Right atrium auricular region (tissue), 2 donors: ENCODE measurements at regions not wholly inside any gene's neighbourhood (a gene's known extent, or its start where the extent isn't known, plus 50 kb on each side); places are given as distances from the start of the nearest gene placed in this dataset.
"Not testable (repeated sequence)": the region's sequence is repeated elsewhere in the genome, so short reads cannot be mapped to it uniquely, and the experiment has no call there.

Experiments
- DNase-seq: peaks from one replicate; pipeline ENCODE4 v3.0.0-alpha.2; 2019; ENCODE audit warnings: low spot score
- H3K27ac ChIP-seq, 2 donors: fragments of 200-600 bp; sonication (generic); 1 replicate in 1 of 2; 2 replicates in 1 of 2; pipeline ENCODE4 v1.5.1; 2016 to 2019
- H3K27me3 ChIP-seq, 2 donors: fragments of 200-600 bp; sonication (generic); one replicate each; pipeline versions ENCODE4 v1.5.1 to v1.6.0; 2017 to 2019
- H3K36me3 ChIP-seq: fragments of 200-600 bp; sonication (generic); one replicate; pipeline ENCODE4 v1.5.1; 2016
- H3K4me1 ChIP-seq, 2 donors: fragments of 200-600 bp; sonication (generic); one replicate each; pipeline versions ENCODE4 v1.5.1 to v1.6.0; 2017 to 2019
- H3K4me3 ChIP-seq, 2 donors: fragments of 200-600 bp; sonication (generic); 1 replicate in 1 of 2; 2 replicates in 1 of 2; pipeline ENCODE4 v1.5.1; 2017 to 2019; ENCODE audit warnings: mild to moderate bottlenecking in 1 of 2, moderate library complexity in 1 of 2
- H3K9me3 ChIP-seq, 2 donors: fragments of 200-600 bp; sonication (generic); one replicate each; pipeline ENCODE4 v1.5.1; 2019
- TF ChIP-seq, protein P1 (sequence below), 2 donors: fragments of 200-600 bp; sonication (generic); IDR thresholded peaks; one replicate each; pipeline ENCODE4 v1.5.1; 2019; ENCODE audit warnings: antibody characterized with exemption in 2 of 2

DNA sequence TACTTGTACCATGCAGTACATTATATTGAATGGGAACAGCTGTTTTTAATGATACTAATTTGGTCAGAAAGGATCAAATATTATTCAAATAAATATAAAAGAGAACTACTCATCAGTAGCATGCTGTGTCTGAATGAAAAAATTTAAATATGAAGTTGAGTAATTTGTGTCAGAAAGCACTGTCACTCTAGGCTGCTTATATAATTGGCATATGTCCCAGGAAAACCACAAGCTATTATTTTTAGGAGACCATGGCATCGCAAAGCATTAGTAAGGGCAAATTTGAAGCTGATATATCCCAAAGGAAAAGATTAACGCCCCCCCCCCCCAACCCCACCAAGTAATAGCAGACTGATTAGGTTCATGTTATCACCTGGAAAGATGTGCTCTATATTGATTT is 388.5 kb upstream of the SPANXN4 start:
- Histone ChIP-seq H3K36me3 (no peaks in the 10 kb centered on the region), H3K9me3 (no peaks in the 10 kb centered on the region), H3K27me3 (no peaks in the 10 kb centered on the region), H3K4me3 (no peak overlapping the region), H3K27ac (no peak overlapping the region), H3K4me1 (no peaks in the 10 kb centered on the region)
- DNase-seq: no peak
- TF ChIP-seq, protein P1, sequence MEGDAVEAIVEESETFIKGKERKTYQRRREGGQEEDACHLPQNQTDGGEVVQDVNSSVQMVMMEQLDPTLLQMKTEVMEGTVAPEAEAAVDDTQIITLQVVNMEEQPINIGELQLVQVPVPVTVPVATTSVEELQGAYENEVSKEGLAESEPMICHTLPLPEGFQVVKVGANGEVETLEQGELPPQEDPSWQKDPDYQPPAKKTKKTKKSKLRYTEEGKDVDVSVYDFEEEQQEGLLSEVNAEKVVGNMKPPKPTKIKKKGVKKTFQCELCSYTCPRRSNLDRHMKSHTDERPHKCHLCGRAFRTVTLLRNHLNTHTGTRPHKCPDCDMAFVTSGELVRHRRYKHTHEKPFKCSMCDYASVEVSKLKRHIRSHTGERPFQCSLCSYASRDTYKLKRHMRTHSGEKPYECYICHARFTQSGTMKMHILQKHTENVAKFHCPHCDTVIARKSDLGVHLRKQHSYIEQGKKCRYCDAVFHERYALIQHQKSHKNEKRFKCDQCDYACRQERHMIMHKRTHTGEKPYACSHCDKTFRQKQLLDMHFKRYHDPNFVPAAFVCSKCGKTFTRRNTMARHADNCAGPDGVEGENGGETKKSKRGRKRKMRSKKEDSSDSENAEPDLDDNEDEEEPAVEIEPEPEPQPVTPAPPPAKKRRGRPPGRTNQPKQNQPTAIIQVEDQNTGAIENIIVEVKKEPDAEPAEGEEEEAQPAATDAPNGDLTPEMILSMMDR (IDR thresholded peaks at IDR 0.05): no peak

GRCh38 chrX:142616636-142617035 is 409.1 kb upstream of the SPANXN4 start:
- TF ChIP-seq, protein P1 (IDR thresholded peaks at IDR 0.05): no peak
- Histone ChIP-seq H3K4me3 (no peak overlapping the region), H3K27me3 (no peaks in the 10 kb centered on the region), H3K9me3 (no peaks in the 10 kb centered on the region), H3K36me3 (no peaks in the 10 kb centered on the region), H3K4me1 (no peaks in the 10 kb centered on the region), H3K27ac (no peak overlapping the region)
- DNase-seq: no peak

DNA sequence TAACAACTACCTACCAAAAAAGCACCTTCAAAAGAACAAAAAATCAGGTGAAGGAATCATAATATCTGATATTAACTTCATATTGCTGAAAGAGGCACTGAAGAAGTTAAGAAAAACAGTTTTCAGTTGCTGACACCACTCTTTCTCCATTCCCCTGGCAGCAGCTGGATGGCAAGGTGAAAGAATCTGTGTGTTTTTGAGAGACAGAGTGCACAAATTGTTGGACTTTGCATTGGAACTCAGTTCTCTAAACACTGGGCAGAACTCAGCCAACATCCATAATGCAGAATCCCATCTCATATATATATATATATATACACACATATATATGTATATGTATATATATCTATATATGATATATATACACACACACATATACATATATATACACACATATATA is 408.3 kb upstream of the MAGEC2 start:
- Histone ChIP-seq H3K4me1 (no peaks in the 10 kb centered on the region), H3K9me3 (no peaks in the 10 kb centered on the region), H3K27ac (no peak overlapping the region), H3K36me3 (no peaks in the 10 kb centered on the region), H3K4me3 (no peak overlapping the region), H3K27me3 (no peaks in the 10 kb centered on the region)
- no peak for DNase-seq
- TF ChIP-seq, protein P1 (IDR thresholded peaks at IDR 0.05): no peak

DNA sequence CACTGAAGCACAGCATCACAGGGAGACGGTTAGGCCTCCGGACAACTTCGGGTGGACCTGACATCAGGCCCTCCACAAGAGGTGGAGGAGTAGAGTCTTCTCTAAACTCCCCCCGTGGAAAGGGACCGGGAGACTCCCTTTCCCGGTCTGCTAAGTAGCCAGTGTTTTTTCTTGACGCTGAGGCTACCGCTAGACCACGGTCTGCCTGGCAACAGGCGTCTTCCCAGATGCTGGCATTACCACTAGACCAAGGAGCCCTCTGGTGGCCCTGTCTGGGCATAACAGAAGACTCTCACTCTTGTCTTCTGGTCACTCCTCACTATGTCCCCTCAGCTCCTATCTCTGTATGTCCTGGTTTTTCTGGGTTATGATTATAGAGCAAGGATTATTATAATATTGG is 401.5 kb upstream of the MAGEC2 start:
- not testable (repeated sequence) for H3K27me3 ChIP-seq, H3K4me1 ChIP-seq, DNase-seq, H3K27ac ChIP-seq, H3K4me3 ChIP-seq, H3K9me3 ChIP-seq, H3K36me3 ChIP-seq
- TF ChIP-seq, protein P1 (IDR thresholded peaks at IDR 0.05): peak in 1 of 2 donors; percentile 39

- H3K36me3 ChIP-seq: no peaks in the 10 kb centered on the region
- TF ChIP-seq, protein P1 (IDR thresholded peaks at IDR 0.05): no peak
- H3K4me1 ChIP-seq: no peaks in the 10 kb centered on the region
- DNase-seq: no peak
- no peak overlapping the region for H3K4me3 ChIP-seq
- H3K9me3 ChIP-seq: no peaks in the 10 kb centered on the region
- peak overlapping the region in 1 of 2 donors; percentile 69 for H3K27ac ChIP-seq
- H3K27me3 ChIP-seq: no peaks in the 10 kb centered on the region
Observed at GRCh38 chrX:142601792-142602191, 396.7 kb upstream of the MAGEC2 start.

- TF ChIP-seq, protein P1 (IDR thresholded peaks at IDR 0.05): no peak
- H3K27ac ChIP-seq: no peak overlapping the region
- no peaks in the 10 kb centered on the region for H3K4me1 ChIP-seq
- DNase-seq: no peak
- no peaks in the 10 kb centered on the region for H3K36me3 ChIP-seq
- H3K4me3 ChIP-seq: no peak overlapping the region
- no peaks in the 10 kb centered on the region for H3K9me3 ChIP-seq
- no peaks in the 10 kb centered on the region for H3K27me3 ChIP-seq
Observed at GRCh38 chrX:142593361-142593862, 388.3 kb upstream of the MAGEC2 start.
